Stimulated activated CD4-positive, alpha-beta T cell treated with anti-CD3 and anti-CD28 coated beads, Interleukin-12 subunit alpha, Interleukin-12 subunit beta, amount 100 ng/mL, for 4 hours (primary cell): ENCODE measurements at regions not wholly inside any gene's neighbourhood (a gene's known extent, or its start where the extent isn't known, plus 50 kb on each side); places are given as distances from the start of the nearest gene placed in this dataset.

Experiments used
- DNase-seq: peaks from one replicate; pipeline ENCODE4 v3.0.0-alpha.2; 2020

GRCh38 chr1:87733386-87733785, 404.7 kb downstream of the LMO4 start:
- no peak for DNase-seq

GRCh38 chr1:87735750-87736149, 407.1 kb downstream of the LMO4 start:
- DNase-seq, result no peak

- no peak for DNase-seq
These were observed 410.5 kb downstream of the LMO4 start for GRCh38 chr1:87739141-87739540.

GRCh38 chr1:87739704-87740103, 411.0 kb downstream of the LMO4 start:
- DNase-seq, result no peak

GRCh38 chr1:87743256-87743655, 414.6 kb downstream of the LMO4 start:
- DNase-seq, result no peak

- no peak for DNase-seq
These were observed 415.4 kb downstream of the LMO4 start for GRCh38 chr1:87744056-87744455.

- no peak for DNase-seq
These were observed 416.1 kb downstream of the LMO4 start for GRCh38 chr1:87744763-87745162.

GRCh38 chr1:87753366-87753765, 424.7 kb downstream of the LMO4 start:
- no peak for DNase-seq

- no peak for DNase-seq
These were observed 425.5 kb downstream of the LMO4 start for GRCh38 chr1:87754139-87754538.

- no peak for DNase-seq
These were observed 429.0 kb downstream of the LMO4 start for GRCh38 chr1:87757676-87758075.

GRCh38 chr1:87759421-87760087, 430.9 kb downstream of the LMO4 start:
- no peak for DNase-seq

GRCh38 chr1:87760155-87760554, 431.5 kb downstream of the LMO4 start:
- DNase-seq, result no peak

- DNase-seq, result no peak
These were observed 432.0 kb downstream of the LMO4 start for GRCh38 chr1:87760654-87761053.

GRCh38 chr1:87763483-87763882, 434.8 kb downstream of the LMO4 start:
- no peak for DNase-seq

- no peak for DNase-seq
These were observed 436.5 kb downstream of the LMO4 start for GRCh38 chr1:87765057-87765680.

- no peak for DNase-seq
These were observed 437.0 kb downstream of the LMO4 start for GRCh38 chr1:87765681-87766070.

- DNase-seq, result no peak
These were observed 438.1 kb downstream of the LMO4 start for GRCh38 chr1:87766737-87767136.

GRCh38 chr1:87778896-87779295, 450.2 kb downstream of the LMO4 start:
- DNase-seq, result no peak

- DNase-seq, result no peak
These were observed 452.9 kb downstream of the LMO4 start for GRCh38 chr1:87781554-87781953.

- no peak for DNase-seq
These were observed 454.6 kb downstream of the LMO4 start for GRCh38 chr1:87783315-87783714.

GRCh38 chr1:87785386-87785785, 456.7 kb downstream of the LMO4 start:
- no peak for DNase-seq

- no peak for DNase-seq
These were observed 457.5 kb downstream of the LMO4 start for GRCh38 chr1:87786229-87786628.

- no peak for DNase-seq
These were observed 458.3 kb downstream of the LMO4 start for GRCh38 chr1:87786861-87787545.

- DNase-seq, result no peak
These were observed 458.9 kb downstream of the LMO4 start for GRCh38 chr1:87787551-87787950.
